OCI-M2 (cell line): ENCODE measurements at regions not wholly inside any gene's neighbourhood (a gene's known extent, or its start where the extent isn't known, plus 50 kb on each side); places are given as distances from the start of the nearest gene placed in this dataset.

Source experiments
- DNase-seq: peaks from one replicate; lab custom pipeline; 2025; ENCODE audit not compliant: unreplicated experiment; lab: John Stamatoyannopoulos, UW

GRCh38 chr18:77512152-77512551 is 262.5 kb downstream of the GALR1 start:
- no peak for DNase-seq

DNA sequence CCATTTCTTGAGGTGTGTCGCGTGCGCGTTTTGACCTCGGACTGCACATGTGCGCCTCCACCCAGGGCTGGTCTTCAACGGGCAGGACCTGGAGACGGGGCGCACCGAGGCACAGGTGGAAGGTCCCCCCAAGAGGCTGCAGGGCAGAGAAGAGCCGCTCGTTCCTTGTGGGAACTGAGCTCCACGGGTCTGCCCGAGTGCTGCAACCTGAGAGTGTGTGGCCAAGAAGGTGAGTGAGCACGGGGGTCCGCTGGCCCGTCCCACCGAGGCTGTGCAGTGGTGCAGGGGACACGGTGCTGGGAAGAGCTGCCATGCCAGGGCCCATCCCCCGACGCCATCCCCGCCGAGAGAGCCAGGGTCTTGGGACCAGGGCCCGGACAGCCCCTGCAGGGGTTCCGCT is 268.3 kb downstream of the GALR1 start:
- DNase-seq = no peak

GRCh38 chr18:77520767-77521166 is 271.1 kb downstream of the GALR1 start:
- no peak for DNase-seq

GRCh38 chr18:77522051-77522675 is 272.5 kb downstream of the GALR1 start:
- DNase-seq = no peak

- no peak for DNase-seq
Measured at GRCh38 chr18:77524909-77525308, 275.3 kb downstream of the GALR1 start.

DNA sequence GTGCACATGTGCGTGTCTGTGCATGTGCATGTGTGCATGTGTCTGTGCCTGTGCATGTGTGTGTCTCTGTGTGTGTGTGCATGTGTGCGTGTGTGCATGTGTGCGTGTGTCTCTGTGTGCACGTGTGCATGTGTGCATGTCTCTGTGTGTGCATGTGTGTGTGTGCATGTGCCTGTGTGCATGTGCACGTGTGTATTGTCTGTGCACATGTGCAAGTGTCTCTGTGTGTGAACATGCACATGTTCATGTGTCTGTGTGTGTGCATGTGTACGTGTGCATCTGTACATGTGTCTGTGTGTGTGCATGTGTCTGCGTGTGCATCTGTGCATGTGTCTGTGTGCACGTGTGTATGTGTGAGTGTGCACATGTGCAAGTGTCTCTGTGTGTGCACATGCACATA is 277.3 kb downstream of the GALR1 start:
- DNase-seq = no peak

DNA sequence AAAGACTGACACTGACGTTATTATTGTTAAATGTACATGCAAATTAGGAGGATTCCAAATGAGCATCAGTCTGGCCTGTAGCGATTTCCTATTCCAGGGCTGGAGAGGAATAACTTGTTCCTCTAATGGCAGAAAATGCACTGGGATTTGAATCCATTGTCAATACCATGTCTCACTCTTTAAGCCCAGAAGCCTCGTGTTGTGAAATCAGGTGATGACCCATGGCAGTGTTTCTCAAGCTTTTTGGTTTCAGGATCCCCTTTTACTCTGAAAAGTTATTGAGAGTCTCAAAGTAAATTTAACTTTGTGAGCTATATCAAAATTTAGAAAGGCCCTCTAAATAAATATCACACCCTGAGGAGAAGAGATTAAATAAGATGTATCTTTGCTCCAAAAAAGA is 279.2 kb downstream of the GALR1 start:
- no peak for DNase-seq

GRCh38 chr18:77529492-77530176 is 280.0 kb downstream of the GALR1 start:
- no peak for DNase-seq

DNA sequence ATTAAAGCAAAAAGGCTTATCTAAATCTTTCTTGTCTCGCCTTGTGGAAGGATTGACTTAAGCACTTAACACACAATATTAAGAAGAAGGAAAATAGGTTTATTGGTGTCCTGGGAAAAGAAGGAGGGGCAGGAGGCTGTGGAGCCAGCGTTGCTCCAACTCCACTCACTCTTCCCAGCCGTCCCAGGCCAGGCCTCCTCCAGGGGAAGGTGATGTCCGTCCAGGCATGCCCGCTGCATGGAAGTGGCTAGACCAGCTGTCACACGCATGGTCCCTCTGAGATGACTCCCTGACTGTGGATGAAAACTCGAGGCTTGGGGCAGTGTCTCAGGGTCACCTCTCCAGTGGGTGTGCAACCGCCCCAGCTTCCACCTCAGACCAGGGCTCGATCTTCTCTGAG is 281.1 kb downstream of the GALR1 start:
- DNase-seq = no peak

- no peak for DNase-seq
Measured at GRCh38 chr18:77539860-77540259, 290.2 kb downstream of the GALR1 start.

GRCh38 chr18:77544792-77545191 is 295.1 kb downstream of the GALR1 start:
- DNase-seq = no peak

- no peak for DNase-seq
Measured at GRCh38 chr18:77547757-77548156, 298.1 kb downstream of the GALR1 start.

DNA sequence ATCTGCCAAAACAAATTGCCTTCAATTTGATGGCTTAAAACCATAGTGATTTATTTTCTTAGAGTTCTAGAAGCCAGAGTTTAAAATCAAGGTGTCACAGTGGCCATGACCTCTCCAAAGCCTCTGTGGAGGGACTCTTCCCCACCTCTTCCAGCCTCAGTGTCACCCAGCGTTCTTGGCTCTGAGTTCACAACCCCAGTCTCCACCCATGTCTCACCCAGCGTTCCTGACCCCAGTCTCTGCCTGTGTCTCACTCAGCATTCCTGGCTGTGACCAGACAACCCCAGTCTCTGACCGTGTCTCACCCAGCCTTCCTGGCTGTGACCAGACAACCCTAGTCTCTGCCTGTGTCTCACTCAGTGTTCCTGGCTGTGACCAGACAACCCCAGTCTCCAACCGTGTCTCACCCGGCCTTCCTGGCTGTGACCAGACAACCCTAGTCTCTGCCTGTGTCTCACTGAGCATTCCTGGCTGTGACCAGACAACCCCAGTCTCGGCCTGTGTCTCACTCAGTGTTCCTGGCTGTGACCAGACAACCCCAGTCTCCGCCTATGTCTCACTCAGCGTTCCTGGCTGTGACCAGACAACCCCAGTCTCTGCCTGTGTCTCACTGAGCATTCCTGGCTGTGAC is 299.3 kb downstream of the GALR1 start:
- no peak for DNase-seq

DNA sequence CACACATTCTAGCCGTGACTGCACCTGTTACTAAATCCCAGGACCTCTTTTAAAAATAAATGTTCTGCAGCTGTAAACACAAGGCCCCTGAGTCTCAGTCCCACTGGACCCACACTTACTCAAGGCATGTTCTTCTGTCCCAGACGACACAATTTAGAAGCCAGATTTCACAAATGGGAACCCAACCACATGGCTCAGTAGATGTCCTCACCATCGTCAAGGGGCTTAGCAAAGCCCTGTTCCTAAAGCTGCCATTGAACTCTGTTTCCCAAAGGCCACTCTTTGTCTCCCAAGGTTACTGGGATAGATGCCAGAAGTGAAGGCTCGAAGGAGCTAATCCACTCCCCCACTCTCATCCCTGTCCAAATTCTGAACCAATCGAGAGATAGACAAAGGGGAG is 301.0 kb downstream of the GALR1 start:
- no peak for DNase-seq

- DNase-seq = no peak
Measured at GRCh38 chr18:77551055-77551454, 301.4 kb downstream of the GALR1 start.

DNA sequence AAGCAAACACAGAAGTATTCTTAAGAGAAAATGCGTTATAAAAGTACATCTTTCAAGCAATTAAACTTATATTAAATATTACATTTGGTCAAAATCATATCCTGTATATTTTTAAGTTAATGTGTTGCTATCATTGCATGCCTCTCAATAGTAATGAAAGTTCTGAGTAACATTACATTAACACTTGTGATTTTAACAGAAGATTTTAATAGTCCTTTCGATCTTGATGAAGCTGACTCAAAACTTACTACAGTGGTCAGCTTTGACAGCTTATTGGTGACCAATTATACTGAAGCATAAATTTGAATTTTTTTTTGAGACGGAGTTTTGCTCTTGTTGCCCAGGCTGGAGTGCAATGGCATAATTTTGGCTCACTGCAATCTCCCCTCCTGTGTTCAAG is 303.3 kb downstream of the GALR1 start:
- DNase-seq = no peak

DNA sequence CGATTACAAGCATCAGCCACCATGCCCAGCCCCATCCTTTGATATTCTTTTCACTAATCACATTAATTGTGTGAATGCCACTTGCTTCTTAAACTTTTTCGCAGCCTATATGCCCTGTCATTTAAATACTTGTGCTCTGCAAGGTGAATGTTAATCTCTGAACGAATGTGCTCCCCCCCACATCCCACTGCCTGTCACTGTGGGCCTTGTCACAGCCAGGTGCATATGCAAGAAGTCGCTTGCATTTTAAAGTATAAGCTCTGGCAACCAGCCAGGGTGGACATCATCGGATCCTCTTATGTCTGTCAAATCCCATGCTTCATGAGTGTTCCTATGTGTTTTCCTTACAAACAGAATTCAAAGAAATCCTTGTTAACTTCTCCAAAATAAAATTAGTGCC is 304.4 kb downstream of the GALR1 start:
- no peak for DNase-seq

DNA sequence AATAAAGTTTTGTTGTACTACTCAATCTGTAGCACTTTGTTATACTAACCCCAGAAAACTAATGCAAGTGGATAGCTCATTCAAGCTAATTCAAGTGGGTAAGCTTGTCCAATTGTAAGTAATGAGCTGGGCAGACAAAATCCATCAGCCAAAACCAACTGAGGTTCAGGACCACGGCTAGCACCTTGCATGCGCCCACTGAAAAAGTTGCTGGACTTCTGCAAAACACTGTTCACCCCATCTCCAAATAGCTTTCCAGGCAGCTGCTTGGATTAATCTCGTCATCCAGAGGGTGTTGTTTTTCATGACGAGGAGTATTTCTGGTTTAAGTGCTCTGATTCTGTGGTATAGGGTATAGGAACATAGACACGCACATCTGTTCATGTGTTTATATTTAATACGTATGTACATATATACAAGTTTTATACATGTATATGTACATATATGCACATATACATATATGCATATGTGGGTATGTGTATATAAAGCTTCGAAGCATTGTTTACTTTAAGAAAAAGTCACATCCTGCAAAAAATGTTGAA is 307.5 kb downstream of the GALR1 start:
- no peak for DNase-seq

DNA sequence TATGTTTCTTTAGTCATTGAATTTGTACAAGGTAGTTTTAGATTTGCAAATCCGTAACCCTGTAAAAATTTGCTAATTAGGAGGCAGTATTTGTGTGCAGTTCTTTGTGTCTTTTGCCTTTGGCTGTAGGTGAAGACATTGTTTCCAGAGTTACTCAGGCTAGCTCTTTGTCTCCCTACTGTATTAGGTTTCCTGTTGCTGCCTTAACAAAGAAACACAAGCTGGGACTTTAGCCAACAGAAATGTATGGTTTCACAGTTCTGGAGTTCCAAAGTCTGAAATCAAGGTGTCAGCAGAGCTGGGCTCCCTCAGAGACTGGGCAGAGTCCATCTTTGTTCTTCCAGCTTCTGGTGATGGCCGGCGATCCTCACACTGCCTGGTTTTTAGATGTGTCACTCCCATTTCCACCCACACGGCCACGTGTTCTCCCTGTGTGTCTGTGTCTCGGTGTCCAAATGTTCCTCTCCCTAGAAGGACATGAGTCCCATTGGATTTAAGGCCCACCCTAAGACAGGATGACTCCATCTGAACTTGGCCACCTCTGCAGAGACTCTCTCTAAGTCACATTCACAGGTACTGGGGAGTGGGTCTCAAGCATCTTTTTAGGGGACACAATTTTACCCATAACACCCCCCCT is 309.7 kb downstream of the GALR1 start:
- no peak for DNase-seq

- no peak for DNase-seq
Measured at GRCh38 chr18:77560341-77560992, 310.8 kb downstream of the GALR1 start.

GRCh38 chr18:77566604-77567003 is 317.0 kb downstream of the GALR1 start:
- DNase-seq = no peak
